ENCODE measurements at regions not wholly inside any gene's neighbourhood (a gene's known extent, or its start where the extent isn't known, plus 50 kb on each side); places are given as distances from the start of the nearest gene placed in this dataset.

DNA sequence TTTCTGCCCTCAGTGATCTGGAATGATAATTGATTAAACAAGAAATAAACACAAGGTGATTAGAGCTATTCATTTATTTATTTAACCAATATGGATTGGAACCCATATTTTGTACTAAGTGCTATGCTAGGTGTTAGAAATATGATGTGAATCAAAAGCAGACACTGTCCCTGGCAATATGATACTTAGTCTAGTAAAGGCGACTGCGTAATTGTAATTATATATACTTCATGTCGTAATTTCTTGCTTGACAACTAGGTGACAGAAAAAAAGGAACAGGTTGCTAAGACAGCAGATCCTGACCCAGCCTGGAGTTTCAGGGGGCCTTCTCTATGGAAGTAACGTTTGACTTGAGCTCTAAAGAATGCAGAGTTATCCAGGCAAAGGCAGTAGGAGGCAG, 236.5 kb upstream of the F9 start:
- DNase-seq (ENCODE audit: low spot score) = no peak

DNA sequence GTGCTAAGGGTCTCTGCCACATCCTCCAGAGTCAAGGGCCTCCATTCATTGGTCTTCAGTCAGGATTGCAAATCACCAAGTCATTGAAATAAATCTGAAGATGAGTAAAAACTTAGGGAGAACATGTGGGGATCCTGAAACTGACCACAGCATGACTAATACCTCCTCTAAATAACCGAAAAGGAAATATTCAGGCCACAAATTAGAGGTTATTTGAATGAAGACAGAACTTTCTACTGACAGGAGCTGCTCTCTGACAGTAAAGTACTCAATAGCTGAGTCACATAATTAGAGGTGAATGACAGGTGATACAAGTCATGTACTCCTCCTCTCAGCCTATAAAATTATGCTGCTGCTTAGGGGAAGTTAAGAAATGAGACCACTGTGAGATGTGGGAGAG, 240.2 kb upstream of the F9 start:
- DNase-seq (ENCODE audit: low spot score) = no peak

DNA sequence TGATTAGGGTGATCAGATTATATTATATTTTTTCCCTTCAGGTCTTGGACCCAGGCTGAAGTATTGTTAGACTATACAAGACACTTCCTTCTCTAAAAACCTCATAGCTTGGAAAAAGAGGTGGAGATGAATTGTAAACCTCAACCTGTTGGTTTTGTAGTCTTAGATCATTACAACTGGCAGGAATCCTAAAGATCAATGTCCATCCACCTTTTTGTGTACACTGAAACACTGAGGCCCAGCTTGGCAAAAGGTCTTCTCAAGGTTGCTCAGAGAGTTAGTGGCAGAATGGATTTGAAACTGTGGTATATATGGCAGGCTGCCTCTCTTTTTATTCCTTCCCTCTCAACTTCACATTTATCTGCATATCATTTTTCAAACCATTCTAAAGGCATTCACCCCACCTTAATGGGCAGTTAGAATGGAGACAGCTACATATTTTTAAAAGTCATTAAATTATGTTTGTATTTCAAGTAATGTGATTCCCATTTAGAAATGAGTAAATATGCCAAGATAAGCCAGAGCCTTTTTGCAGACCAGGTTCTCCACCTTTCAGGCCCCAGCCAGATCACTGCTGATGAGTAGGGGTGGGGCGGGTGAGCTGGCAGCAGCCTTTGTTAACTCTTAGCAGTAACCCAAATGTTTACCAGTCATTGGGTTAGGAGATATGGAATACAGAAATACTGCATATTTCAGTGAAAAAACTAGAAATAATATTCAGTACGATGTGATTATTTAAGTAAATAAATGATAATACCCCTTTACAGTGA, 243.2 kb upstream of the F9 start:
- no peak for DNase-seq (ENCODE audit: low spot score)

DNA sequence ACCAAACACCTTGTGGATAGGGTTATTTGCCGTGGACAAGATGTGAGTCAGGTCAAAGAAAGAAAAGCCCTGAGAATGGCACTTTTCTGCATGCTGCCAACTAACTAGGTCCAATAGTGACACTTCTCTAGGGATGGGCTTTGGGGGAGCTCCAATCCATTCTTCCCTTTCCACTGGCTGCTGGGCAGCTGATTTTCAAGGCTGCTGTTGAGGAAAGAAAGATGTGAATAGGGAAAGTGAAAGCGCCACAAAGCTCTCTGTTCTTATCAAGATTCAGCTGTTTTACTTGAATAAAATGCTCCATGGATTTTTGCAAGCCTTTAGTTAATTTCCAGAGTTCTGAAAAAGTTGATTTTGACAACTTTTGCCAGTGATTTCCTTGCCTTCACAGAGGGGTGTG, 244.2 kb upstream of the F9 start:
- DNase-seq (ENCODE audit: low spot score) = no peak

DNA sequence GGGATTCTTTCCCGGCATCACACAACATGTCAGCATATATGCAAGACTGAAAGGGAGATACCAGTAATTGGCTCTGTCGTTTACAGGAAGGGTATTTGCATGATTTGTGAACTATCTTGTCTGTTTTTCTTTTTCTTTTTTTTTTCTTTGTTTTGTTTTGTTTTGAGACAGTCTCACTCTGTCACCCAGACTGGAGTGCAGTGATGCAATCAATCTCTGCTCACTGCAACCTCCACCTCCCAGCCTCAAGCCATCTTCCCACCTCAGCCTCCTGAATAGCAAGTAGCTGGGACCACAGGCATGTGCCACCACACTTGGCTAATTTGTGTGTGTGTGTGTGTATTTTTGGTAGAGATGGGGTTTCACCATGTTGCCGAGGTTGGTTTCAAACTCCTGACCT, 262.7 kb upstream of the F9 start:
- DNase-seq (ENCODE audit: low spot score) = no peak

DNA sequence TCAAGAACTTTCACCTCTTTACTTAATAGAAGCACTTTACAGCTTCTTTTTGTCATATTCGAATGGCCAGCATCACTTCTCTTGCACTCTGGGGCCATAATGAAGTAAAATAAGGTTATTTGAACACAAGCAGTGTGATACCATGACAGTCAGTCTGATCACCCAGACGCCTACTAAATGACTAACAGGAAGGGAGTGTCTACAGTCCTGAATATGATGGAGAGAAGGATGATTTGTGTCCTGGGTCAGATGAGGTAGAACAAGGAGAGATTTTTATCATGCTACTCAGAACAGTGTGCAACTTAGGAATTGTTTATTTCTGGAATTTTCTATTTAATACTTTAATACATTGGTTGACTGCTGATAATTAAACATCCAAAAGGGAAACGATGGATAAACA, 284.2 kb upstream of the F9 start:
- no peak for DNase-seq (ENCODE audit: low spot score)

DNA sequence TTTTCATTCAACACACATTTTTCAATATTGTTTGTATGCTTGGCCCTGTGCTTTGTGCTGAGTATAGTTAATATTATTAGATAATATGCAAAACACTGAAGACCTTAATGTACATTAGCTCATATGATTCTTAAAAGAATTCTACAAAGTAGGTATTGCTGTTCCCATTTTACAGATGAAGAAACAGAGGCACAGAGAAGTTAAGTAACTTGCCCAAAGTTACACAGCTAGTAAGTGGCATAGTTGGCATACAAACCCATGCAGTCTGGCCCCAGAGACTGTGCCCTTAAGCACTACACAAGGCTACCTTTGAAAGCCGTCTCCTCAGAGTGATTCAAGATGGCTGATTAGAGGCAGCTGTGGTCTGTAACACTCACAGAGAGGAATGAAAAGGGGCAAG, 293.4 kb upstream of the F9 start:
- DNase-seq (ENCODE audit: low spot score) = no peak

DNA sequence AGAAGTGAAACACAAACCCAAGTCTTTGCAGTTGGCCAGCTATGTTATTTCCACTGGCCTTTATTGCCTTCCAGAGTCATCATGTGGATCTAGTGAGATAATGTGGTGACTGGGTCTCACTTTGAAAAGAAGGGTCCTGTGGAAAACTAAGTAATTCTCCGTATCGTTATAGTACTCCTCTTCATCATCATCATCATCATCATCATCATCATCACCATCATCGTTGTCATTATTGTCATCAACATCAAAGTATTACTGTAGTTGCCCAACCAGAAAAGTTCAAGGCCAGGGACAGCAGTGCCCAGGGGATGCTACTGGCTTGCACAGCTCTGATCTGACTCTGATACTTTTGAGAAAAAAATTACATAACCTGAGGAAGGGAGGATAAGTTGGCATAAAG, 295.6 kb upstream of the F9 start:
- DNase-seq (ENCODE audit: low spot score) = no peak

DNA sequence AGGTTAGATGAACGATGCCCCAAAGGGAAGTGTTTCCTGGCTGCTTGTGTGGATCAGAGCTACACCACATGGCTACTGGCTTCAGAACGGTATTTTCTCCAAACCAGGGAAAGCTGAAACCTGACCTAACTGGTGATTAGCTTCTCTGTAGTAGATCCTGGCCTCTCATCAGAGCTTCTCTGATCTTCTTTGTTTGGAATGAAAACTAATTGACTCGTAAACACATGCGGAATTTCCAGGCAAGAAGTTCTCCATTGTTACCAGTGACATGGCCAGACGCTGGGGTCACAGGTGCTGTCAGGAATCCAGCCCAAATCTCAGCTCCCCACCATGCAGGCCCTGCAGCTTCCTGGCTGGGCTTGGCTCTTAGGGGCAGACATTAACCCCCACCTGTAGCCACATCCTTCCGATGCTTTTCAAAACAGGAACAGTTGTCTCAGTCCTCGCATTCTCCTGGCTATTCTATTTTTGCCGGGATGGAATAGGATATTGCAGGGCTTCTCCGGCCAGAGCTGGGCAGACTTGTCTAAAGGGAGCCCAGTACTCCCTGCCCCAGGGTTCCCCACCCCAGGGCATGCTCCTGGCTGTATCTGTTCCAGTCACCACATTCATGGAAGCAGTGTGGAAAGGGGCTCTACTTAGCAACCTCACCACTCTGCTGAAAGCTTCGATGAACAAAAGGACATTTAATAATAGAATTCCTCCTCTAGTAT, 305.4 kb upstream of the F9 start:
- DNase-seq (ENCODE audit: low spot score) = no peak

DNA sequence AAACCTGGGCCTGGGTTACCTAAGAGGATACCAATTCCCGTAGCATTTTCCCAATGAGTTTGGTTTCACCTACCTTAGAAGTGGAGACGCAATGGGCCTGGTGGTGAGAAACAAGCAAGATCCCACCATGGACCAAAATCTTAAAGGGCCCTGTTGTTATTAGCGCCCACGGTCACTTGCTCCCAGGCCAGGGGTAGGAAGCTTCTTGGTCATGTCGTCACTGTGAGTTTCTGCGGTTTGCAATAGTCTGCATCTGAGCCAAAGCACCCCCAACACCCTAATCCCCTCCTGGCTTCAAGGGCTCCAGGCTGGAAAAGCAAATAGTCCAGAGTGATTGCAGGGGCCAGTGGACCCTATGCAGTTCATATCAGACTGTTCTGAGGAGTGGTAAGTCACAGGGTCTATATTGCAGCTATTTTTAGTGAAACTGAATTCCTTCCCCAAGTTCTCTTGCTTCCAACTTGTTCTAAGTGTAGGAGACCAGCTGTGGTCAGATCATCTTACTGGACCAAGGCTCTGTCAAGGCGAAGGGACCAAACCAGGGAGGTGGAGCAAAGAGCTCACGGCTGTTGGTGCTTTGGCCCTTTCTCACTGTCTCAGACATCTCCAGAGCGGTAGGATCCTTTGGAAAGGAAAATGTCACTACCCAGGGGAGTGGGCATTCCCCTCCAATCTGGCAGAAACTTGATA, 307.9 kb upstream of the F9 start:
- no peak for DNase-seq (ENCODE audit: low spot score)

DNA sequence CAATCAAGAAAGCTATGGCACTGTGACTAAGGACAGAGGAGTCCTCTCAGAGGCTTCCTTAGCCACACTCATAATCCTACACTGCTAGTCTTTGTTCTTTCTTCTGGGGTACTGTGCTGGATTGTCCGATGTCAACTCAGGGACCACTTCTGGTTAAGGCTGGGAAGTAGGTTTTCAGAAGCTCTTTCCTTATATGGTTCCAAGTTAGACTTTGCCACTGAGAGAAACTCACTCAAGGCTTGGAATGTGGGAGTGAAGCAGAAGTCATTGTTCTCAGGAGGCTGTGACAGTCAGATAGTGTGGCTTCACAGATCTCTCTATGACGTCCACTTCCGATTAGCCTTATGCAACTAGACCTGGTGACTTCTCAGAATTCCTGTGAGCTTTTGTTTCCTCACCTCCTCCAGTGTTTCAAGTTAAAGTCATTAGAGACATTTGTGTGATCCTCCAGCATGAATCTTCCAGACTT, 317.3 kb upstream of the F9 start:
- no peak for DNase-seq (ENCODE audit: low spot score)

DNA sequence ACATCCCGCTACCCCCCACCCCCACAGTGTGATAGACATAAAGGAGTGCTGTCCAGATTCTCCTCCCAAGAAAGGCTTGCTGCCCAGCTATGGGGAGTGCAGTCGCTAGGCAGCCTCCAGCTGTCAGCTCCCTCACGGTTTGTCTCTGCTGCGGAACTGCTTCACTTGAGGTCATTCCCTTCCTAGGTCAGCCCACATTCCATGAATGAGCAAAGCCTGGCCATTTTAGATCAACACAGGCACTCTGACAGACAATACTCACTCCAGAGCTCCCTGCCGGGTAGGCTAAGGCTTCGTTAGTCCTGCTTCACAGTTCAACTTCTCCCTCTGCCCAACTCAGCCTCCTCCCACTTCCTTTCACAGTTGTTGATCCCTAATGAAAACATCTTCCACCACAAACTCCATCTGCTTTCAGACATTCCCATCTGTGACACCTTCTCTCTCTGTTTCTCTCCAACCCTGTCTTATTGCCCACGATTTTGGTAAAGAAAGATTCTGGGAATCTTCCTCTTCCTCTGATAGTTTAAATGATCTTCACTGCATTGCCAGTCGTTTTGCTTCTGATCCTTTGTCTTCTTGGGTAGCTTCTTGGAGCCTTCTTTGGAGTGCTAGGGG, 318.9 kb upstream of the F9 start:
- DNase-seq (ENCODE audit: low spot score) = no peak

DNA sequence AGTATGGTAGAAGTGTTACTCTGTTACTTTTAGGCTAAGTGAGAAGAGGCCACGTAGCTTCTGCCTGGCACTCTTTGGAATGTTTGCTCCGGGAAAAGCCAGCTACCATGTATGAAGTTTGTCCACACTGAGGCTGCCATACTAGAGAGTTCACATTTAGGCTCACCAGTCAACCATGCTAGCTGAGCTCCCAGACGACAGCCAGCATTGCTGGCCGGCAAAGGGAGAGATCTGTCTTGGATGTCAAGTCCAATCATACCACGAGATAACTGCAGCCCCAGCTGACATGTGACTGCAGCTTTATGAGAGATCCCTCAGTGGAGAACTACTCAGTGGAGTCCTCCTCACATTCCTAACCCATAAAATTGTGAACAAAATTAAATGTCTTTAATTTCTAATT, 321.2 kb upstream of the F9 start:
- no peak for DNase-seq (ENCODE audit: low spot score)

DNA sequence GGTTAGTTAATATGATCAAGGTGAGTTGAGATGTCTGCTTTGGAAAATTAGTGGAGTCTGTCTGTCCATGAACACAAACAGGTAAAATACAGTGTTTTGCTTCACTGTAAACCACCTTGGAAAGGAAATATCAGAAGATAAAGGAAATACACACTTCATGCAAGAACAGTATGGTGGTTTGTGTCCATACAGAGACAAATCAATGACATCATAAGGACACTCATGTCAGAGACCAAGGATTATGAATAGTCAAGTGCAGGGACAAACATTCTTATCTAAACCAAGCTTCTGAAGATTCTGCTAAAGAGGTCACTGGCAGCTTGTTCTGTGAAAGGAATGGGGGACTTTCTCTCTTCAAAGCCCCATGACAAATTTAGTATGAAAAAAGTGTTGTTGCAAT, 322.9 kb upstream of the F9 start:
- no peak for DNase-seq (ENCODE audit: low spot score)

DNA sequence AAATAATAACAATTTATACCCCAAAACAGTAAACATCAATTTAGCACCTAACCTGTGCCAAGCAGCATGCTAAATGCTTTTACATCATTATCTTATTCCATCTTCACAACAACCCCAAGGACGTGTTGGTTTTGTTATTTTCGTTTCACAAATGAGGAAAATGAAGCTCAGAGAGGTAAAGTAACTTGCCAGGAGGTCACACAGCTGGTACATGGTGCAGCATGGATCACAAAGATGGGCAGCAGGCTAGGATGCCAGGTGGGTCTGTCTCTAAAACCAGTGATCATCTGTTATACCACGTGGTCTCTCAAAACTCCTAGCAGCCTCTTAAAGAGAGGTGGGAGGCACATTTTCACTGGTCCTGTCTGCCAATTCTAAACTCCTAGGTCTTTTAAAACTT, 323.6 kb upstream of the F9 start:
- DNase-seq (ENCODE audit: low spot score) = no peak

DNA sequence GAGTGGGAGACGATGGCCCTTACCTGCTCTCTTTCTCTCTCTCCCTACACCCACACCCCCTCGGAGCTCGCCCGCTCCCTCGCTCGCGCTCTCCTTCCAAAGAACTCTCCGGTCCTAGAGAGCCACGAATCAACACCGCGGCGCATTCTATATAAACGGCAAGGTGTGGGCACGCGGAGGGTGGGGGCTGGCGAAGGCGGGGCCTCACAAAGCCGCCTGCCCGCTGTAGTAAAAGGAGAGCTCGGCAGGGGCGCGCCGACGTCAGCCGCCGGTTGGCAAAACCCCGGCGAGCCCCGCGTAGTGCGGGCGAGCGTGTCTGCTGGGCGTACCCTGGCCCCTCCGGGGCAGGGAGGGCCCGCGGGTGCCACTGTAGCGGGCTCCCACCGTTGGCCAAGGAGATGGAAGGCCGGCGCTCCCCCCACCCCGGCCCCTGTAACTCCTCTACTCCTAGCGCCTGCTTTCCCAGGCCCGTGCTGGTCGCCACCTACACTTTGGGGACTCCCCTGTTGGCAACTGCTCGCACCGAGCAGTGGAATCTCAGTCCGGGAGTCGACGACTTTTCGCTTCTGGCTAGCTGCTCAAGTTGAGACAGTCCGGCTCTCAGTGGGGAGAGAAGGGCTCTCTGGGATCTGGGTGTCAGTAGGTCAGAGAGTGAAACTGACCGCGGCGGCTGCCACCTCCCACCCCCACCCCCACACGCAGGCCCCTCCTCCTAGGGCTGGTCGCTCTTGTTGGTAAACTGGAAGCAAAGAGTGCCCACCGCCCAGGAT, 325.5 kb upstream of the F9 start:
- DNase-seq (ENCODE audit: low spot score) = no peak

DNA sequence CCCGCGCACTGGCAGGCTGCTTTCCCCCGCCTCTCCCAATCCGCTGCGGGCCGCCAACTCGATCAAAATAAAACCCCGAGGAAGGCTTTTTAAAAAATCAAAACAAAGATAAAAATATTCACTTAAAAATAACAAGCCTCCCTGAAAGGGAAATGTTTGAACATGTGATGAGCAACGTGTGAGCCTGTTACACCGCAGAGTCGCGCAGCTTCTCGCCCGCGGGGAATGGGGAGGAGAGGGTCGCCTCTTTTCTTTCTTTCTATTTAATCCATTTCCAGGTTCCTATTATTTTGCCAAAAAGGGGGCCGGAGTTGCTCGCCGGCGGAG, 326.0 kb upstream of the F9 start:
- DNase-seq (ENCODE audit: low spot score) = no peak

DNA sequence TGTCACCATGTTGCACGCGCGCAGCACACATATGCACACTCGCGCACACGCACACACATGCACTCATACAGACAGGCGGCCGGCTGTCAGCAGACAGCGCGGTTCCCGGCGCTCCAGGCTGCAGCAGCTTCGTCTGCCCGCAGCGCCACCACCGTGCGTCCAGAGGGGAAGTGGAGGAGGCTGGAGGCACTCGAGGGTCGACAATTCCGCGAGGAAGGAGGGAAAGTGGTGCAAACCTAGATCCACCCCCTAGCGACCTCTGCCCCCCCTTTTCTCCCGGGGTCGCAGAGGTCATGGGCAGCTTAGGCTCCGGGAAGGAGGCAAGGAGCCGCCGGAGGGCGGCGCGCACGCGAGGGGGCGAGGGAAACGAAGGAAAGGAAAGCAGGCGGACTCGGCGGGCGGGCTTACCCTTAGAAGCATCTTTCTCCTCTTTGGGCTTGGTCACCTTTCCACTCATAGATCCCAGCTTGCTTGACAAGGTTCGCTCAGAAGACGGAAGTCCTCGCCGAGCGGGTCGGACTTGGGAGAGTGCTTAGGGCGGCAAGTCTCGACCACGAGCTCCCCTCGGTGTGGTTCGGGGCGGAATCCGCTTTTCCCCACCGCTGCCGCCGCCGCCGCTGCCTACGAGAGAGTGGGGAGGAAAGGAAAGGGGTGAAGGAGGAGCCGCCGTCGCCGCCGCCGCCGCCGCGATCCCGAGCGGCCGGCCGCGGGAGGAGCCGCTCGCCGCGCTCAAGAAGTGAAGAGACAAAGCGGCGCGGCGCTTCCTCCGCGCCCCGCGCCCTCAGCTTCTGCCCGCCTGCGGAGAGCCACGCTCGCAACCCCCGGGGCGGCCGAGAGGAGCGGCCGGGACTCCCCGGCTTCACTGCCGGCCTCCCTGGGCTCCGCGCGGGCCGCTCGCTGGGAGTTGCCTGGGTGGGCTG, 326.6 kb upstream of the F9 start:
- no peak for DNase-seq (ENCODE audit: low spot score)

DNA sequence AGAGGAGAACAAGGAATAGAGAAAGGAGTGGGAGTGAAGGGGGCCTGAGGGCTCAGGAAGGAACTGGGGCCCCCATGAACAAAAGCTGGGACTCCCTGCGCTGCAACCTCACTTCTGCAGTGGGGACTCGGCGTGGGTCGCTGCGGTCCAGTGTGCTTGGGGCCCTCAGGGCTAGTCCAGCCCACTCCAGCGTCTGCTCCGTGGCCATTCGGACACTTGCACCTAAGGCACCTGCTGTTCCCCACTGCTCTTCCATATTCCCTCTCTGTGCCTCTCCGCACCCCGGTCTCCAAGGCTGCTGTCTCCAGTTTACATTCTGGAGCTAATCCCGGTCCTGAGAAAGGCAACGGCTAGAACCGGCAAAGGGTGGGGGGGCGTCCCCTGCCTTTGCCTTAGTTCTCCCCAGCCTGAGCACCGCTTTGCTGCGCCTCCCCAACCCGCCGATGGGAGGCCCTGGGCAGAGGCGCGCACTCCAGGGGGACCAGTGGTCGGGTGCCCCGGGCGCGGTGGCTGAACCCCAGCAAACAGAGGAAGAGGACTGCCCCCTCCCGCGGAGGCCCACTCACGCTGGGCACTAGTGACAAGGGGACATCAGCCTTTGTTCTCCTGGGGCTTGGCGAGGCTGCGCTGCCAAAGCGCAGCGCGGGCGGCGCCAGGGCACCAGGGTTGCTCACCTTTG, 327.7 kb upstream of the F9 start:
- no peak for DNase-seq (ENCODE audit: low spot score)

DNA sequence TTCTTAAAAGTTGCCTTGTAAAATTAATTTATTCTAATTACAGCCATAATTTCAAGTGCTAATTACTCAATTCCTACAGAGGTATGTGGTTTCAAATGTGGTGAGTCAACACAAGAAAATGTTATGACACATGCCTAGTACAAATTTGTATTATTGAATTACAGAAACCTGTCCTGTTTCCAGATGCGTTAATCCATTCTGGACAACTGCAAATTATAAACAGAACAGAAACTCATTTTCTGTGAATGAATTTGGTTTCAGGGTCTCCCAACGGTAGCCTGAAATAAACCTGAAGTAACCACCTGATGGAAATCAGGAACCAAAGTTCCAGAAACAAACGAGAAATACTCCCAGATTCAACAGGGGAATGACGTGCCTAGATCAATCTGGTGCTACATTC, 328.6 kb upstream of the F9 start:
- DNase-seq (ENCODE audit: low spot score) = no peak
